Ovary (tissue), 3 donors: ENCODE measurements at regions not wholly inside any gene's neighbourhood (a gene's known extent, or its start where the extent isn't known, plus 50 kb on each side); places are given as distances from the start of the nearest gene placed in this dataset.

ENCODE experiments used
- EP300 ChIP-seq: sonication (generic); formaldehyde crosslinking; IDR thresholded peaks from one replicate; pipeline ENCODE4 v1.6.1; 2017; ENCODE audit warnings: antibody characterized with exemption
- POLR2A ChIP-seq: fragments of 450-650 bp; IDR thresholded peaks from one replicate; pipeline ENCODE4 v1.6.1; 2017; ENCODE audit warnings: antibody characterized with exemption, mild to moderate bottlenecking, moderate library complexity
- TF ChIP-seq, protein P1 (sequence below), 3 donors: fragments of 450-650 bp in 2 of 3; fragments of 200-600 bp in 1 of 3; IDR thresholded peaks; one replicate each; pipeline versions ENCODE4 v1.5.1 to v1.8.0; 2016 to 2022; ENCODE audit warnings: antibody characterized with exemption in 3 of 3, mild to moderate bottlenecking in 1 of 3
- donor health status: DM: no; HTN: no; CAD: no.

DNA sequence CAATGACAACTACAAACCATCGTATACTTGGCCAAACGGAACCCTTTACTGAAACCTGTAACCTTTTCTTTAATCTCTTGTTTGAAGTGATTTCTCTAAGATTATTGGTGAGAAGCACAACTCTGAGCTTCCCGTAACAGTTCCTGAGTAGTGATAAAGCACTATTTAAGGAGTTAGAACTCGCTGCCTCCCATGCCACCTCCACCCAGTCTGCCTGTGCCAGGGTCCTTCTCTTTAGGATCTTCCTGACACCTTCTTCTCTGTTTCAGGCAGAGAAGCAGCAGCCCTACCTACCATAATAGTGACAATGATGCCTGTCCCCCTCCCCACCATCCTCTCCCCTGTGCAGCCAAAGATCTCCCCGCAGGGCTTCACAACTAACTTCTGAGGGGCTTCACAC is 330.6 kb downstream of the ZSWIM6 start:
- TF ChIP-seq, protein P1, sequence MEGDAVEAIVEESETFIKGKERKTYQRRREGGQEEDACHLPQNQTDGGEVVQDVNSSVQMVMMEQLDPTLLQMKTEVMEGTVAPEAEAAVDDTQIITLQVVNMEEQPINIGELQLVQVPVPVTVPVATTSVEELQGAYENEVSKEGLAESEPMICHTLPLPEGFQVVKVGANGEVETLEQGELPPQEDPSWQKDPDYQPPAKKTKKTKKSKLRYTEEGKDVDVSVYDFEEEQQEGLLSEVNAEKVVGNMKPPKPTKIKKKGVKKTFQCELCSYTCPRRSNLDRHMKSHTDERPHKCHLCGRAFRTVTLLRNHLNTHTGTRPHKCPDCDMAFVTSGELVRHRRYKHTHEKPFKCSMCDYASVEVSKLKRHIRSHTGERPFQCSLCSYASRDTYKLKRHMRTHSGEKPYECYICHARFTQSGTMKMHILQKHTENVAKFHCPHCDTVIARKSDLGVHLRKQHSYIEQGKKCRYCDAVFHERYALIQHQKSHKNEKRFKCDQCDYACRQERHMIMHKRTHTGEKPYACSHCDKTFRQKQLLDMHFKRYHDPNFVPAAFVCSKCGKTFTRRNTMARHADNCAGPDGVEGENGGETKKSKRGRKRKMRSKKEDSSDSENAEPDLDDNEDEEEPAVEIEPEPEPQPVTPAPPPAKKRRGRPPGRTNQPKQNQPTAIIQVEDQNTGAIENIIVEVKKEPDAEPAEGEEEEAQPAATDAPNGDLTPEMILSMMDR (IDR thresholded peaks at IDR 0.05): no peak
- TF ChIP-seq EP300 (no peak), POLR2A (no peak)
